ENCODE measurements at regions not wholly inside any gene's neighbourhood (a gene's known extent, or its start where the extent isn't known, plus 50 kb on each side); places are given as distances from the start of the nearest gene placed in this dataset.

GRCh38 chr6:134446218-134446848 is 128.4 kb upstream of the SGK1 start:
- no peak overlapping the region for H2AFZ ChIP-seq (replicated peaks)

GRCh38 chr6:134443009-134443408 is 125.1 kb upstream of the SGK1 start:
- Histone ChIP-seq H3K4me3 (no peak overlapping the region), H3K9ac (no peak overlapping the region), H3K9me3 (ENCODE audit: low read depth) (no peaks in the 10 kb centered on the region), H3K4me1 (peaks cover 6% of the 10 kb centered on the region), H2AFZ (replicated peaks) (peak overlapping the region; percentile 76), H3K27ac (no peak overlapping the region), H4K20me1 (ENCODE audit: low read depth) (no peaks in the 10 kb centered on the region), H3K79me2 (ENCODE audit: low read depth) (no peaks in the 10 kb centered on the region), H3K27me3 (no peaks in the 10 kb centered on the region), H3K4me2 (no peak overlapping the region), H3F3A (ENCODE audit: low read depth) (no peaks in the 10 kb centered on the region), H3K36me3 (no peaks in the 10 kb centered on the region)
- TF ChIP-seq CTCF (IDR thresholded peaks at IDR 0.05) (no peak), EZH2 (IDR thresholded peaks at IDR 0.05) (no peak), EZH2phosphoT487 (IDR thresholded peaks at IDR 0.05) (no peak)
- H3K9me3 Mint-ChIP-seq, result no peaks in the 10 kb centered on the region
- peaks cover 2% of the 10 kb centered on the region for H3K27me3 Mint-ChIP-seq (ENCODE audit: insufficient read depth, low read depth)
- H3K36me3 Mint-ChIP-seq, result no peaks in the 10 kb centered on the region
- DNase-seq (ENCODE audit: low spot score), result no peak
- no peak overlapping the region for H3K27ac Mint-ChIP-seq
- no peak overlapping the region for H3K4me3 Mint-ChIP-seq
- H3K4me1 Mint-ChIP-seq, result peaks cover 14% of the 10 kb centered on the region

More at GRCh38 chr6:134446218-134446848, 128.4 kb upstream of the SGK1 start:
- Mint-ChIP-seq H3K9me3 (no peaks in the 10 kb centered on the region), H3K4me3 (no peak overlapping the region), H3K36me3 (no peaks in the 10 kb centered on the region), H3K27ac (no peak overlapping the region), H3K4me1 (peaks cover 10% of the 10 kb centered on the region), H3K27me3 (ENCODE audit: insufficient read depth, low read depth) (no peaks in the 10 kb centered on the region)
- no peak overlapping the region for H3K27ac ChIP-seq
- H3F3A ChIP-seq (ENCODE audit: low read depth), result no peaks in the 10 kb centered on the region
- H3K27me3 ChIP-seq, result no peaks in the 10 kb centered on the region
- no peak overlapping the region for H3K9ac ChIP-seq
- no peaks in the 10 kb centered on the region for H4K20me1 ChIP-seq (ENCODE audit: low read depth)
- no peak overlapping the region for H3K4me2 ChIP-seq
- no peaks in the 10 kb centered on the region for H3K36me3 ChIP-seq
- TF ChIP-seq EZH2 (IDR thresholded peaks at IDR 0.05) (no peak), EZH2phosphoT487 (IDR thresholded peaks at IDR 0.05) (no peak), CTCF (IDR thresholded peaks at IDR 0.05) (no peak)
- H3K79me2 ChIP-seq (ENCODE audit: low read depth), result no peaks in the 10 kb centered on the region
- H3K9me3 ChIP-seq (ENCODE audit: low read depth), result no peaks in the 10 kb centered on the region
- DNase-seq (ENCODE audit: low spot score), result no peak
- H3K4me3 ChIP-seq, result no peak overlapping the region
- H3K4me1 ChIP-seq, result no peaks in the 10 kb centered on the region

- TF ChIP-seq CTCF (IDR thresholded peaks at IDR 0.05) (no peak), EZH2 (IDR thresholded peaks at IDR 0.05) (no peak), EZH2phosphoT487 (IDR thresholded peaks at IDR 0.05) (no peak)
- H3K27ac Mint-ChIP-seq, result no peak overlapping the region
- H3K9me3 Mint-ChIP-seq, result no peaks in the 10 kb centered on the region
- no peak for DNase-seq (ENCODE audit: low spot score)
- H3K4me1 ChIP-seq, result peaks cover 6% of the 10 kb centered on the region
- no peak overlapping the region for H3K27ac ChIP-seq
- H3K27me3 ChIP-seq, result no peaks in the 10 kb centered on the region
- no peaks in the 10 kb centered on the region for H3K36me3 ChIP-seq
- H3K9ac ChIP-seq, result no peak overlapping the region
- H3K4me2 ChIP-seq, result no peak overlapping the region
- H2AFZ ChIP-seq (replicated peaks), result no peak overlapping the region
- no peak overlapping the region for H3K4me3 ChIP-seq
- peaks cover 2% of the 10 kb centered on the region for H3K27me3 Mint-ChIP-seq (ENCODE audit: insufficient read depth, low read depth)
- H3K36me3 Mint-ChIP-seq, result no peaks in the 10 kb centered on the region
- no peaks in the 10 kb centered on the region for H3F3A ChIP-seq (ENCODE audit: low read depth)
- no peaks in the 10 kb centered on the region for H4K20me1 ChIP-seq (ENCODE audit: low read depth)
- H3K4me1 Mint-ChIP-seq, result peaks cover 14% of the 10 kb centered on the region
- H3K4me3 Mint-ChIP-seq, result no peak overlapping the region
- H3K79me2 ChIP-seq (ENCODE audit: low read depth), result no peaks in the 10 kb centered on the region
- no peaks in the 10 kb centered on the region for H3K9me3 ChIP-seq (ENCODE audit: low read depth)
Measured at GRCh38 chr6:134442073-134442472, 124.2 kb upstream of the SGK1 start.

Data from neural progenitor cell (in vitro differentiated cells).